C4-2B (cell line): ENCODE measurements at regions not wholly inside any gene's neighbourhood (a gene's known extent, or its start where the extent isn't known, plus 50 kb on each side); places are given as distances from the start of the nearest gene placed in this dataset.

Experiments used
- ZFX ChIP-seq: fragments of 450-650 bp; IDR thresholded peaks from 2 replicates; pipeline ENCODE4 v1.6.1; 2017
- TF ChIP-seq, protein P1 (sequence below): fragments of 450-650 bp; conservative IDR thresholded peaks from 2 replicates; pipeline ENCODE4 v1.5.1; 2017; ENCODE audit warnings: mild to moderate bottlenecking

- TF ChIP-seq, protein P1, sequence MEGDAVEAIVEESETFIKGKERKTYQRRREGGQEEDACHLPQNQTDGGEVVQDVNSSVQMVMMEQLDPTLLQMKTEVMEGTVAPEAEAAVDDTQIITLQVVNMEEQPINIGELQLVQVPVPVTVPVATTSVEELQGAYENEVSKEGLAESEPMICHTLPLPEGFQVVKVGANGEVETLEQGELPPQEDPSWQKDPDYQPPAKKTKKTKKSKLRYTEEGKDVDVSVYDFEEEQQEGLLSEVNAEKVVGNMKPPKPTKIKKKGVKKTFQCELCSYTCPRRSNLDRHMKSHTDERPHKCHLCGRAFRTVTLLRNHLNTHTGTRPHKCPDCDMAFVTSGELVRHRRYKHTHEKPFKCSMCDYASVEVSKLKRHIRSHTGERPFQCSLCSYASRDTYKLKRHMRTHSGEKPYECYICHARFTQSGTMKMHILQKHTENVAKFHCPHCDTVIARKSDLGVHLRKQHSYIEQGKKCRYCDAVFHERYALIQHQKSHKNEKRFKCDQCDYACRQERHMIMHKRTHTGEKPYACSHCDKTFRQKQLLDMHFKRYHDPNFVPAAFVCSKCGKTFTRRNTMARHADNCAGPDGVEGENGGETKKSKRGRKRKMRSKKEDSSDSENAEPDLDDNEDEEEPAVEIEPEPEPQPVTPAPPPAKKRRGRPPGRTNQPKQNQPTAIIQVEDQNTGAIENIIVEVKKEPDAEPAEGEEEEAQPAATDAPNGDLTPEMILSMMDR, result no peak
- TF ChIP-seq ZFX, result no peak
These were observed 613.7 kb downstream of the PRELID2 start for GRCh38 chr5:145221416-145221815.
